GM11168 (cell line): ENCODE measurements at regions not wholly inside any gene's neighbourhood (a gene's known extent, or its start where the extent isn't known, plus 50 kb on each side); places are given as distances from the start of the nearest gene placed in this dataset.
"Not testable (repeated sequence)": the region's sequence is repeated elsewhere in the genome, so short reads cannot be mapped to it uniquely, and the experiment has no call there.

Source experiments
- in situ Hi-C: fragments of 300-500 bp; cut with MboI; formaldehyde crosslinking; loops from one replicate; pipeline ENCODE4 v1.12.0; 2022; ENCODE audit warnings: low sequenced_read_pairs; ENCODE audit not compliant: unreplicated experiment

DNA sequence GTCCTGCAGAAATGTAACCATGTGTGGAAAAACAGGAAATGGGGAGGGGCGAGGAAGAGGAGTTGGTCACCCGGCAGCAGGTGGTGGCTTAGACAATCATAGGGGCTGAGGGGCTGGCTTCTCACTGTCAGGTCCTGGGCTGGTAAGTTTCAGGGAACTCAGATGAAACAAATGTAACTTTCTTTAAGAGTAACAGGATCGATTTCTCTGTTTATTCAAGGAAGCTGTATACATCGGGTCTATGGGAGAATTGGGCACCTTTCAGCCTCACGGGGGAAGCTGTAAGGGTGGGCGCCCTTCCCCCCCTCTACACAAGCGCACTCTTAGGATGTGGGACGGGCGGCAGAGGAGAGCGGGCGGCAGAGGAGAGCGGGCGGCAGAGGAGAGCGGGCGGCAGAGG is 104.3 kb upstream of the SIMC1 start:
- in situ Hi-C loops, result no loop called here

GRCh38 chr5:176134529-176135223 is 103.5 kb upstream of the SIMC1 start:
- in situ Hi-C loops, result no loop called here

DNA sequence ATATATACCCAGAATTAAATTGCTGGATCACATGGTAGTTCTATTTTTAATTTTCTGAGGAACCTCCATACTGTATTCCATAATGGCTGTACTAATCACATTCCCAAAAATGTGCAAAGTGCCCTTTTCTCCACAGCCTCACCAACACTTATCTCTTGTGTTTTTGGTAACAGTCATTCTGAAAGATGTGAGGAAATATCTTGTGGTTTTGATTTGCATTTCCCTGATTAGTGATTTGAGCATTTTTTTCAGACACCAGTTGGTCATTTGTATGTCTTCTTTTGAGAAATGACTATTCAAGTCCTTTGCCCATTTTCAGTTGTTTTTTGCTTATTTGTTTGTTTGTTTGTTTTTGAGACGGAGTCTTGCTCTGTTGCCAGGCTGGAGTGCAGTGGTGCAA is 98.1 kb upstream of the SIMC1 start:
- in situ Hi-C loops, result not testable (repeated sequence)

DNA sequence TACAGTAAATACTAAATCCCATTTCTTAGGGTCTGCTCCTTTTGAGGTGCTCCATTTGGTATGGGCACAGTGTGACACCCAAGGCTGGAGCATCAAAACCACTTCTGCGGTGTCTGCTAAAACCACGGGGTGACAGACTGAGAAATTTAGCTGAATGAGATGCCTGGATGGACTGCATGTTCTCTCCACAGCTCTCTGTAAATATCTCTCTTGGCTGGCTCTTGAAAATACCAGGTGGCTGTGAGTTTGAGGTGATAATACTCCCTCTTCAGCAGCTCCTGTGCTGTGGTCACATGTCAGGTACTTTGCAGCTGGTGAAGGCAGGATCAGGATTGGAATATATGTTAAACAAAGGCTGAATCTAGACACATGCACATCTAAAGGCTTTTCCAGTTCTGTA is 93.7 kb upstream of the SIMC1 start:
- in situ Hi-C loops, result no loop called here

DNA sequence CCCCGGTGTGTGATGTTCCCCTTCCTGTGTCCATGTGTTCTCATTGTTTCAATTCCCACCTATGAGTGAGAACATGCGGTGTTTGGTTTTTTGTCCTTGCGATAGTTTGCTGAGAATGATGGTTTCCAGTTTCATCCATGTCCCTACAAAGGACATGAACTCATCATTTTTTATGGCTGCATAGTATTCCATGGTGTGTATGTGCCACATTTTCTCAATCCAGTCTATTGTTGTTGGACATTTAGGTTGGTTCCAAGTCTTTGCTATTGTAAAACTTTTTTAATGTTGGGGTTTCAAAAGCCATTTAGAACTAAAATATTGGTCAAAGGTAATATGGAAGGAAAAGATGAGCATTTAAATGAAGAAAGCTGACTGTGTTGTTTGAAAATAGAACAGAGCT is 88.3 kb upstream of the SIMC1 start:
- in situ Hi-C loops, result not testable (repeated sequence)

- in situ Hi-C loops, result no loop called here
Observed at GRCh38 chr5:176151281-176151680, 86.9 kb upstream of the SIMC1 start.

DNA sequence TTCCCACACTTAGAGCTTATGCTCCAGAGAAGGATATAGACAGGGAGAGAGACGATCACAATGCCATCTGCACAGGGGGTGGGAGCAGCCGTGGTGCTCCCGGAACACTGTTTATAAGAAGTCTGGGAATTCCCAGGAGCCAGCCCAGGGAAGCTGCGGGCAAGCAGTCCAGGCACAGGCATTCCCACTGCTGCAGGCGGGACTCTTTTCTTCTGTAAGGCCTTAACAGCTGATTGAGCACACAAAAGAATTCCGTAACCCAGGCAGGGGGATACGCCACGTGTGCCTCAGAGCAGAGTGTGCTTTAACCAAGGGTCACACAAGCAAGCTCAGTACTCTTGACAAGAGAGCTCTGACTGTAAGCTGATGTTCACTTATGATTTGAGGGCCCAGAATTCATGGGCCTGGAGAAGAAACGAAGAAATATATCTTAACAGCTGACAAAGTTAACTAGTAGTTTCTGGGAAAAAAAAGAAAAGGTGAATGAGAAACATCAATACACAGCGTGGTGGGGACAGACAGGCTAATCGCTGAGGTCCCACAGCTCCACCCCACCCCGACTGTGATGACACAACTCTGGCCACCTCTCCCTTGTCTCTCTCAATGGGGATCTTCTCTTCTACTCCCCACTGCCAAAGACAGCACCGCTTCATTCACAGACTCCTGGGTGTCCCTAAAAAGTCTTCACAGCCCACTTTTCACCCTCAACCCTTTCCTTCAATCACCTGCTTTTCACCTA is 85.9 kb upstream of the SIMC1 start:
- in situ Hi-C loops, result no loop called here

DNA sequence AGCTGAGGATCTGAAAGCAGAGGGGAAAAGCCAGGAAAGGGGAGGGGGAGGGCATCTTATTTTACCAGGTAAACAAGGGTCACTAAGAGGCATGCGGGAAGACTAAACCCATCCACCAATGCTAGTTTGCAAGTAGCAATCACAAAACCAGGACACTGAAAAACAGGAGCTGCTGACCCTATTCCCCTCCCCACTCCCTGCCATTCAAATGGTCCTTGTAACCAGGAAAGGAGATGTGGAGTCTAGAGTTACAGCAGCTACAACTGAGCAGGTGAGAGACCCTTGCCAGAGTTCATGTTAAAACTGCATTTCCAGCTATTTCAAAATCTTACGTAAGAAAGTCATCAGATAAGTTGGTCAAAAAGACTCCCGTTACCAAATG is 85.3 kb upstream of the SIMC1 start:
- in situ Hi-C loops, result no loop called here

GRCh38 chr5:176153741-176154140 is 84.5 kb upstream of the SIMC1 start:
- in situ Hi-C loops, result no loop called here

DNA sequence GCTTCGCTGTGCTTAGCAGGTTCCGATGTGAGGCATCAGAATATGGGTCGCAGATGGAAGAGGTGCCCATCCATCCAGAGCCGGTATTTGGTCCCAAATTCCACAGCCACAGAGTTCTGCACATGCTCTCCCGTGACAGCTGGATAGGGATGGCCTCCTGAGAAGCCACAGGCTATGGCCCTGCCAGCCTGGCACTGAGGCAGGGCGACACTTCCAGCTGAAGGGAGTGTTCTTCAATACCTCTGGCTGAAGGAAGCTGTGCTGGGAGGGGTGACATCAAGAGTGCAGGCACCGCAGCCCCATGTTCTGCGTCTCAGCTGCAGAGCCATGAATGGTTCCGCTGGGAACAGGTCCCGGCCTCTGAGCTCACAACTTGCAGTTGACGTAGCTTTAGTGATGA is 83.4 kb upstream of the SIMC1 start:
- in situ Hi-C loops, result no loop called here

- in situ Hi-C loops, result no loop called here
Observed at GRCh38 chr5:176155922-176156359, 82.3 kb upstream of the SIMC1 start.

DNA sequence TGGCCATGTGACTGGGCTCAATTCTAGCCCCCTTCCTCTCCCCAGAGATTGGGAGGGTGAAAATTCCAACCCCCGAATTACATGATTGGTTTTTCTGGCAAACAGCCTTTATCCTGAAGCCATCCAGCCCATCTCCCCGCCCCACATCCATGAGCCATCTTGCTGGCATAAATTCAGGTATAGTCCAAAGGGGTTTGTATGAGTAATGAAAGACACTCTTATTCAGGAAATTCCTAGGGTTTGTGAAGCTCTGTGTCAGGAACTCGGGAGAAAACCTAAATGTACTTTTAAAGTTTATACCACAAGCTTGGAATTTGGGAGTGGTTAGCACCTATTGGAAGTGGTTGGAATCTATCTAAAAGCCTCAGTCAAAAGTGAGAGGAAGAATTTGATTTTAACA is 80.6 kb upstream of the SIMC1 start:
- in situ Hi-C loops, result no loop called here

DNA sequence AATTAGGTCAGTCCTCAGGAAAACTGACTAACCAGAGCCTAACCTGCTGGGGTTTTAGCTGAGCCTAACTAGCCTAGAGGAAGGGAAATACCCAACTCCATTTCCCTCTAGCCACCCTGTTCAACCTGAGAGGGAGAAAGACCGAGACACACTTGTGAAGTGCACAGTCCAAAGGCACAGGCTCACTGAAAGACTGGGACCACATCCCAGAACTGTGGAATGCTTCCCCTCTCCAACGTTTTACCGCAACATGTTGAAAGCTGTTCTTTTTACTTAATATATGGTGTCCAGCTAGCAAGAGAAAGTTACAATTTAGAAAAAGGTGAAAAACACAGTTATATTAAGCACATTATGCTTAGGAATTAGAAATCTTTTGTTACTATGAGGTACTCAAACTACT is 76.8 kb upstream of the SIMC1 start:
- in situ Hi-C loops, result no loop called here

- in situ Hi-C loops, result no loop called here
Observed at GRCh38 chr5:176162198-176162597, 76.0 kb upstream of the SIMC1 start.

GRCh38 chr5:176162888-176163287 is 75.3 kb upstream of the SIMC1 start:
- in situ Hi-C loops, result no loop called here

DNA sequence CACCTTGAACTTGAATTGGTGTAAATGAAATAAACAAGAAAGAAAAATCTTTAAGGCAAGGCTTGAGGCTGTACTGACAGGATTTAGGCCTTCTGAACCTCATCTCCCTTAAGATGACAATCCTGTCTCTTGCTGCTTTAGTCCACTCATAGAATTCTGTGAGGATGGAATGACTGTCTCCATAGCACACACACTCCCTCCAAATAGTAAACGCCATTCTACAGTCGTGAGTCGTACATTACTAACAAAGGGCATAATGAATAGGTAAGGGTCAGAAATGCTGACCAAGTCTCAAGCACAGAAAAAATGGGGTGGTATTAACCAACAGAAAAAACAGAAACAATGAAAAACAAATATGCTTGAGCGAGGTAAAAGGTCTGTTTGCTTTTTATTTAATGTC is 71.8 kb upstream of the SIMC1 start:
- in situ Hi-C loops, result no loop called here

DNA sequence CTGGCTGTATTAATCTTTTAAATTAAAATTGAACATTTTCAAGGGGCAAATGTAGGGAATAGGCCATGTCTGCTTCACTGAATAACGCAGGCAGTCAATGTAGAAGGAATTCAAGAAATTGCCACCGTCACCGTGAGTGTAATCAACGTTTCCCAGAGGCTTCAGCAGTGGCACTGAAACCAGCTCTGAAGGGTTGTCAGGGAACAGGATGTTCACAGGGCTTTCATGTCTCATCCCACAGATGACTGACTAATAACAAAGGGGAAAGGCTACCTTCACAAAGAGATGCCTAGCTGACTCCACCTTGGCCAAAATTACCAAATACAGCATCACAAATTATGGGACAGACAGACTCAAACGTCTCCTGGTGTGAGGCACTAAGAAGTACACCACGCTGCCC is 70.4 kb upstream of the SIMC1 start:
- in situ Hi-C loops, result no loop called here

DNA sequence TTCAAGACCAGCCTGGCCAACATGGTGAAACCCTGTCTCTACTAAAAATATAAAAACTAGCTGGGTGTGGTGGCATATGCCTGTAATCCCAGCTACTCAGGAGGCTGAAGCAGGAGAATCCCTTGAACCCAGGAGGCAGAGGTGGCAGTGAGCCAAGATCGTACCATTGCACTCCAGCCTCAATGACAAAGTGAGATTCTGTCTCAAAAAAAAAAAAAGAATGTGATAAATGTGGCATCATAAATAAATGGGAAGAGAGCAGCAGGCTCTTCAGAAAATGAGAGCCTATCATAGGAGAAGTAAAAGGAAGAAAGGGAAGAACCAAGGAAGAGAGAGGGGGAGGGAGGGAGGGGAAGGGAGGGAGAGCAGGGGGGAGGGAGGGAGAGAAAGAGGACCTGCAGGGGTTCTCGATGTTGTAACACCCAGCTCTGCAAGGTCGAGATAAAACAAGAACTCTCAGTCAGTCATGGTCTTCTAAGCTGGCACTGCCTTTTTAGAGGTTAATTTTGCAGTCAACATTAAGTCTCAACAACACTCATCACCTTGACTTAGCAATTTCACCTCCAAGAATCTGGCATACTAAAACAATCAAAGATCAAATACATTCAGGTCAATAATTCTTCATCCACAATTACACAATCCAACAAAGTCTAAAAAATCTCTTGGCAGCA is 68.7 kb upstream of the SIMC1 start:
- in situ Hi-C loops, result no loop called here

DNA sequence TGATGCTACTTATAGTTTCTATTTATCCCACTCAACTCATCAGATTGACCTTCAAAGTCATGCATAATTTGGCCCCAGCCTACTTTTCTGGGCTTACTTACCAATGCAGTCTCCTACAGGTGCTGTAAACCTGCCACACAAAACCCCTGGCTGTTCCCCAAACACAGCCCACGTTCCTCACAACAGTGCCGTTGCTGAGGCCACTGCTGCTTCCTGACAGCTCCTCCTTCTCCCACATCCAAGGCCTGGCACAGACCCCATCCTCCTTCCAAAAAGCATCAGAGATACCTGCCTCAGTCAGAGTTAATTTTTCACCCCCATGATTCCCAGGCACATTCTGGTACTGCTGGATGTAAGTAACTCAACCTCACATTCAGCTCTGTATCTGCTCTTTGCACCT is 68.1 kb upstream of the SIMC1 start:
- in situ Hi-C loops, result no loop called here

GRCh38 chr5:176171171-176171760 is 67.0 kb upstream of the SIMC1 start:
- in situ Hi-C loops, result no loop called here

DNA sequence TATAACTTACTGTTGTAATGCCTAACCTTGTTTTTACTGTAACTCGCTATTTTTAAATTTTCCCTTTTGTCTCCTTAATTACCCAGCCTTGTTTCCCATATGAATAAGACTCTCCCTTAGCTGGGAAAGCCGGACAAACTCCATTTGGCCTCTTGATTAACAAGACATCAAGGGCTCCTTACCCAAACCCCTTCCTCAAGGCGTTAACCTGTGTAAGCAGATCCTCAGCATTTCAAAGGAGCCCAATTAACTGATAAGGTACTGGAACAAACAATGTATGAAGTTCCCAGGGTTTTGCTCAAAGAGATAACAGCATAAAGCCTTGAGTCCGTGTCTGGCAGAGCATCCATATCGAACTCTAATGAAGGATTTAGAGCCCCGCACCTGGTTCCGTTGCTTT is 66.0 kb upstream of the SIMC1 start:
- in situ Hi-C loops, result no loop called here
